GM12878 (cell line): ENCODE measurements at regions not wholly inside any gene's neighbourhood (a gene's known extent, or its start where the extent isn't known, plus 50 kb on each side); places are given as distances from the start of the nearest gene placed in this dataset.

Experiments used
- DPF2 ChIP-seq: fragments of 450-650 bp; IDR thresholded peaks from 2 replicates; pipeline ENCODE4 v1.6.1; 2017; ENCODE audit warnings: mild to moderate bottlenecking
- EGR1 ChIP-seq, 2 experiments: IDR thresholded peaks; 1 replicate in 1 of 2; 2 replicates in 1 of 2; pipeline ENCODE4 v1.6.1; 2011 to 2012; ENCODE audit warnings: low read depth in 2 of 2, low read length in 2 of 2, borderline replicate concordance in 1 of 2, mild to moderate bottlenecking in 1 of 2, moderate library complexity in 1 of 2
- EP300 ChIP-seq, 2 experiments: fragments of 150-350 bp in 1 of 2; IDR thresholded peaks; 2 replicates each; pipeline ENCODE4 v1.6.1; 2011 to 2012; ENCODE audit warnings: low read depth in 2 of 2, low read length in 2 of 2, borderline replicate concordance in 1 of 2, improper control_type of control experiment in 1 of 2, inconsistent platforms in 1 of 2; ENCODE audit not compliant: control insufficient read depth in 1 of 2
- EZH2 ChIP-seq: IDR thresholded peaks from 2 replicates; pipeline ENCODE4 v1.6.1; 2012; ENCODE audit warnings: low read depth, mild to moderate bottlenecking, control low read depth, inconsistent platforms, low read length, borderline replicate concordance; ENCODE audit not compliant: control insufficient read depth
- FOS ChIP-seq: IDR thresholded peaks from 3 replicates; pipeline ENCODE4 v1.6.1; 2011; ENCODE audit warnings: borderline replicate concordance; ENCODE audit not compliant: insufficient read length; ENCODE audit errors: extremely low read depth
- JUND ChIP-seq: IDR thresholded peaks from 2 replicates; pipeline ENCODE4 v1.6.1; 2012; ENCODE audit warnings: low read depth, mild to moderate bottlenecking, low read length, improper control_type of control experiment, moderate library complexity
- POLR2AphosphoS2 ChIP-seq: IDR thresholded peaks from 2 replicates; pipeline ENCODE4 v1.6.1; 2011; ENCODE audit warnings: low read depth, mild to moderate bottlenecking, low read length, improper control_type of control experiment, moderate library complexity
- RELA ChIP-seq: fragments of 450-650 bp; IDR thresholded peaks from 2 replicates; pipeline ENCODE4 v1.8.0; 2014; ENCODE audit warnings: borderline replicate concordance; ENCODE audit not compliant: partially characterized antibody
- TF ChIP-seq, protein P1 (sequence below), 3 experiments: IDR thresholded peaks in 2 of 3; conservative IDR thresholded peaks in 1 of 3; 2 replicates each; pipeline ENCODE4 v1.5.1; 2011; ENCODE audit warnings: low read depth in 3 of 3, low read length in 3 of 3, mild to moderate bottlenecking in 3 of 3, control low read depth in 2 of 3, moderate library complexity in 2 of 3, inconsistent platforms in 1 of 3, mixed read lengths in 1 of 3; ENCODE audit not compliant: control insufficient read depth in 2 of 3, insufficient read depth in 1 of 3; ENCODE audit errors: extremely low read depth in 1 of 3

DNA sequence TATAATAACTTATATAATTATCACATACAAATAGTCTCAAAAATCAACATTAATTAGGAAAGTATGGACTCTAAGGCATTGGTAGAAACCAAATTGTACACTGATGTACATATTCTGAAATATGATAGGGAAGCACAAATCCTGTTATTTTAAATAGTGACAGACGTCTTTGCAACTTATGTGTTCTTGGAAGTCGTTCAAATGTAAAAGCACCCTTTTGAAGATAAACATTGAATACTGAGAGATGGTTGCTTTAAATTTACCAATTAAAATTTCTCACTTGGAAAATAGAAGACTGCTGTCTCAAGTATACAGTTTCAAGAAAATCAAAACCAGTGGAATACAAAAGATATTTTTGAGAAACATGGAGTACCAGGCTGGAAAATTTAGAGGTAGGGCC, 457.4 kb upstream of the NUDT12 start:
- no peak for TF ChIP-seq DPF2
- no peak for TF ChIP-seq EP300 (IDR thresholded peaks at IDR 0.05; ENCODE audit: borderline replicate concordance in 1 of 2, control insufficient read depth in 1 of 2, low read depth in 2 of 2, low read length in 2 of 2)
- no peak for TF ChIP-seq EZH2
- no peak for TF ChIP-seq RELA
- TF ChIP-seq, protein P1, sequence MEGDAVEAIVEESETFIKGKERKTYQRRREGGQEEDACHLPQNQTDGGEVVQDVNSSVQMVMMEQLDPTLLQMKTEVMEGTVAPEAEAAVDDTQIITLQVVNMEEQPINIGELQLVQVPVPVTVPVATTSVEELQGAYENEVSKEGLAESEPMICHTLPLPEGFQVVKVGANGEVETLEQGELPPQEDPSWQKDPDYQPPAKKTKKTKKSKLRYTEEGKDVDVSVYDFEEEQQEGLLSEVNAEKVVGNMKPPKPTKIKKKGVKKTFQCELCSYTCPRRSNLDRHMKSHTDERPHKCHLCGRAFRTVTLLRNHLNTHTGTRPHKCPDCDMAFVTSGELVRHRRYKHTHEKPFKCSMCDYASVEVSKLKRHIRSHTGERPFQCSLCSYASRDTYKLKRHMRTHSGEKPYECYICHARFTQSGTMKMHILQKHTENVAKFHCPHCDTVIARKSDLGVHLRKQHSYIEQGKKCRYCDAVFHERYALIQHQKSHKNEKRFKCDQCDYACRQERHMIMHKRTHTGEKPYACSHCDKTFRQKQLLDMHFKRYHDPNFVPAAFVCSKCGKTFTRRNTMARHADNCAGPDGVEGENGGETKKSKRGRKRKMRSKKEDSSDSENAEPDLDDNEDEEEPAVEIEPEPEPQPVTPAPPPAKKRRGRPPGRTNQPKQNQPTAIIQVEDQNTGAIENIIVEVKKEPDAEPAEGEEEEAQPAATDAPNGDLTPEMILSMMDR (IDR thresholded peaks at IDR 0.05 in 2 of 3, conservative IDR thresholded peaks at IDR 0.05 in 1 of 3; ENCODE audit: control insufficient read depth in 2 of 3, extremely low read depth in 1 of 3, insufficient read depth in 1 of 3, low read depth in 3 of 3, low read length in 3 of 3) = no peak
- TF ChIP-seq FOS = no peak
- no peak for TF ChIP-seq EGR1 (IDR thresholded peaks at IDR 0.05; ENCODE audit: borderline replicate concordance in 1 of 2, low read depth in 2 of 2, low read length in 2 of 2)
- no peak for TF ChIP-seq POLR2AphosphoS2
- TF ChIP-seq JUND = no peak
